HG03575 (cell line): ENCODE measurements at regions not wholly inside any gene's neighbourhood (a gene's known extent, or its start where the extent isn't known, plus 50 kb on each side); places are given as distances from the start of the nearest gene placed in this dataset.
"Not testable (repeated sequence)": the region's sequence is repeated elsewhere in the genome, so short reads cannot be mapped to it uniquely, and the experiment has no call there.

ENCODE experiments used
- ATAC-seq: cut with Tn5 transposase; IDR thresholded peaks from one replicate; pipeline ENCODE4 v1.9.1; 2021; ENCODE audit not compliant: unreplicated experiment, insufficient number of reproducible peaks, low FRiP score; ENCODE audit errors: extremely low read depth

- ATAC-seq: no peak
These were observed 1658.2 kb upstream of the PIK3C3 start for GRCh38 chr18:40296717-40297413.

DNA sequence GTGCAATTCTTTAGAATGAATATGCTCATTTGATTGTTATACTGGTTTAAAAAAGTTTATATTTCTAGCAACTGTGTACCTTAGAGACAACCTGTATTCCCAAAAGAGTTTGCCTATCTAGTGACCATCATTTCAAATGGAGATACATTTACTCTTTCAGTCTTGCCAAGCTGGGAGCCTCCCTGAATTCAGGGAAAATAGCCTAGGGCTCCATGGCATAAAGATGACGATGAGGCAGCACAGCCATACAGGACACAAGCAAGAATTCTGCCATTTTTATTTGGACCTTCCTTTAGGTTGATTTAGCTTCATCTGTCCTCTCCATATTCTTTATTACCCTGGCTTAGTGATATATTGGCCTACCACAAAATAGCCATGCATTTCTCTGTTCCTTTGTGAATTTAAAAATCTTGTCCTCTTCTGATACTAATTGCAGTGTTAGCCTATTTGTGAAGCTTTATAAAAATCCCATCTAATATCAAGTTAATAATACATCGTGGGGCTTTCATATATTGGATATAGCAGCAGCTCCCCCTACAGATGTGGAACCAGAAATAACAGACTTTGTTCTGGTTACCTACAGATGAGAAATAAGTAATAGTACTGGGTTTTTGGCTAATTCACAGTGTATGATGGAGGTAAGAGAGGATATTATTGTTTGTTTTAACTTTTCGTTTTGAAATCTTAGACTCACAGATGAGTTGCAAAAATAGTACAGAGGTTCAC is 1661.9 kb upstream of the PIK3C3 start:
- no peak for ATAC-seq

DNA sequence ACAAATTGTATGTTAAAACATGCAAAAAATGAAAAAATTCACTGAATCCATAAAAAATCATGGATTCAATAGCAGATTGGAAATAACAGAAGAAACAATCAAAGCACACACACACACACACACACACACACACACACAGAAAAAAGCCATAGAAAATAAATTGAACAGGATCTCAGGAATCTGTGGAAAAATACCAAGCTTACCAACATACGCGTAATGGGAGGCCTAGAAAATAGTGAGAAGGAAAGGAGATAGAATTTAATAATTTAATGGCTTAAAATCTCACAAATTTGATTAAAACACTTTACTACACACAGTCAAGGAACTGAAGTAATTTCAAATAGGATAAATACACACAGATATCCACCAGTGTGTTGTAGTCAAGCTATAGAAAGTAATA is 1671.5 kb upstream of the PIK3C3 start:
- ATAC-seq: no peak

DNA sequence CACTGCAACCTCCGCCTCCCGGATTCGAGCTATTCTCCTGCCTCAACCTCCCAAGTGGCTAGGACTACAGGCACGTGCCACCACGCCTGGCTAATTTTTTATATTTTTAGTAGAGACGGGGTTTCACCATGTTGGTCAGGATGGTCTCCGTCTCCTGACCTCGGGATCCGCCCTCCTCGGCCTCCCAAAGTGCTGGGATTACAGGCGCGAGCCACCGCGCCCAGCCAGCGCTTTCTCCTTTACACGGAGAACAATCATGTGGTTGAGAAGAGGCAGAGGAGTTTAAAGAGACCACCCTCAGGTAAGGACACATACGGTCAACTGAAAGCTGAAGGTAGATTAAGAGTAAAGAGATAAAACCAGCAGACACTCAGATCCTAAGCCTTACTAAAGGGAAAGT is 1673.7 kb upstream of the PIK3C3 start:
- ATAC-seq: not testable (repeated sequence)

DNA sequence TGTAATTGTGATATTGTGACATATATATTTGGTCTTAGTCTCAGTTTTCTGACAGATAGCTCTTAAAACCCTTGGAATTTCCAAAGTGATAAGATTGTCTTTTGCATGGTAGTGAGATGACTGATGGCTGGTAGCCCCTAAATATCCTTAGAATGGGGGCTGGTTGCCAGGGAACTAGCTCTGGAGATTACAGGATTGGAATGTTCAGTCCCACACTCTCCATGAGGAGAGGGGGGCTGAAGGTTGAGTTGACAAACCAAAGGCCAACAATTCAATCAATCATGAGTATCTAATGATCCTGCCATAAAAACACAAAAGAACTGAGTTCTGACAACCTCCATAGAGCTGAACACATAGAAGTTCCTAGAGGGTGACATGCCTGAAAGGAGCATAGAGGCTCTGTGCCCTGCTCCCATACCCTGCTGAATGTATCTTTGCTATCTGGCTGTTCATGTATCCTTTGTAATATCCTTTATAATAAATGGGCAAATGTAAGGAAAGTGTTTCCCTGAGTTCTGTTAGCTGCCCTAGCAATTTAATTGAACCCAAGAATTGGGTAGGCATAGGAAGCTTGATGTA is 1680.3 kb upstream of the PIK3C3 start:
- no peak for ATAC-seq

DNA sequence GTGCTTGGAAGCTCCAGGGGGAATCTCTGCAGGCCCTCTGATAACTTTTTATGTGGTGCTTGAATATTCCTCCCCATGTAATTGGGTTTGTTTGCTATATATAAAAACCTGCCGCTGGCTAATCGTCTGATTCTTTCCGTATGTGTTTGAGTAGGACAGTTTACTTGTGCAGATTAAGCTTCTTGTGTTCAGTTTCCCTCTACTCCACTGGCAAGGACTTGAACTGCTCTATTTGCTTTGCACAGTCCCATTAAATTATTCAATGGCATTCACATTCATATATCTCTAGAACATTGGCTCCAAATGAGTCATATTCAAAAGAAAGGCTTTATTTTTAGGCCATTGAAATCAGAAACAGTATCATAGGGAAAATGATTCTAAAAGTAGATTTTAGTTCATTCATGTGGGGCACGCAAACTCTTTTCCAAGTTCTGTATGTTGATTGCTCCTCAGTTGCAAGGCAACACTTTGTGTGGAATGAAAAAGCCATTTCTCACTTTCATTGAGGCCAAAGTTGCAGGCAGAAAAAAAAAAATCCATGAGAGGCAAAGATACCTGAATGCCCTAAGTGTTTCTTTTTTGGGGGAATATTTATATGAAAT is 1682.3 kb upstream of the PIK3C3 start:
- no peak for ATAC-seq

DNA sequence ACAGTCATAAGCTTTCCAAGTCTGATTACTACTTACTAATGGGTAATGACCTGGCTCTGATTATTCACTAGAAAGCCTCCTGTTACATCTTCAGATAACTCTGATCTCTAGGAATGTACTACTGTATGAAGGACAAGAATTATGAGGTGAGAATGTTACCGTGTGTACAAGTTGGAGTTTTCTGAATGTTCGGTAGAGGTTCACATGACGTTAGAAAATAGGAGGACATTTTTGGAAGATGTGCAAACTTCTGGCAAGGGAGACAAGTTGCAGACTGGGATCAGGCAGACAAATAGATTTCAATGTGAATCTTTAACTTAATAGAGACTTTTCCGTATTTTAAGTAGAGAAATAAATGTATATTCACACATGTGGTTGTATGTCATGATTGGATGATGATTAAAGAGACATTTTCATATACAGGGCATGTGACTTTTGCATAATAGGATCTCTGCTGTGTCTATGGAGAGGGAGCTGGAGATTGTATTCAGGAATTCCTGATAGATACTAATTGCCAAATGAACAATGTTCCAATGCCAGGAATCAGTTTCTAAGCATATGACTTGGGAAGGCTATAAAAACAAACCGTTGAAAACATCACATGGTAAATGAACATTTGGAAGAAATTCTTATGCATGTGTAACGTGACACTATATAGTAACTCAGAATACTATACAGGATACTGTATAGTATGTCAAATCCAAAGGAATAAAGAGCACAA is 1695.8 kb upstream of the PIK3C3 start:
- ATAC-seq: no peak

GRCh38 chr18:40258311-40258710 is 1696.7 kb upstream of the PIK3C3 start:
- ATAC-seq: no peak

GRCh38 chr18:40250236-40250635 is 1704.8 kb upstream of the PIK3C3 start:
- ATAC-seq: no peak

DNA sequence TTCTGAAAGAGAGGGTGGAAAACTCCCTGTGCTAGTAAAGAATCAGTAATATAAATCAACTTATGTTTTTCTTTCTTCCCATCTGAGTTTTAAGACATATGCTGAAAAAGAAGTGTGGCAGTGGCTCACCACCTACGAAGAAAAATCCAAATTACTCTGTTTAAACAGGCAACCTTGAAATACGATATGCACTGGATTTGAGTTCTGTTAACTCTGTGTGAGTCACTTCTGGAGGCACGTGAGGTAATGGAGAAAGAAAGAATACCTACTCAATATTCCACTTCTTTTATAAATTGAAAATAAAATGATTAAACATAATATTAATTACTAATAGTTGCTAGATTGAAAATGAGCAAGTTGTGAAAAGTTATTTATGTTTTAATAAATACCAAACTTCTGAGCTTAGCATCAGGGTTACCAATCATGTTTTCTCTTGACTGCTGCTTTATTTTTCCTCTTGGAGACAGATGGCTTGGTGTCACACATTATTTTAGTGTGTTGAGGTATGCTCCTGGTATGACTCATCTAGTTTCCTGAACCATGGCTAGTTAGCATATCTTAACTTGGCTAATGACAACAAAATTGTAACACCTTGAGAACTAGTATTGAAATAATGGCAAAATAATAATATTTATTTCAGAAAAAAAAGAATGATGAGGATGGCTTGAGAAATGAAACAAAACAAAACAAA is 1705.5 kb upstream of the PIK3C3 start:
- ATAC-seq: no peak

GRCh38 chr18:40245612-40246011 is 1709.4 kb upstream of the PIK3C3 start:
- not testable (repeated sequence) for ATAC-seq

- no peak for ATAC-seq
These were observed 1711.4 kb upstream of the PIK3C3 start for GRCh38 chr18:40243607-40244006.

DNA sequence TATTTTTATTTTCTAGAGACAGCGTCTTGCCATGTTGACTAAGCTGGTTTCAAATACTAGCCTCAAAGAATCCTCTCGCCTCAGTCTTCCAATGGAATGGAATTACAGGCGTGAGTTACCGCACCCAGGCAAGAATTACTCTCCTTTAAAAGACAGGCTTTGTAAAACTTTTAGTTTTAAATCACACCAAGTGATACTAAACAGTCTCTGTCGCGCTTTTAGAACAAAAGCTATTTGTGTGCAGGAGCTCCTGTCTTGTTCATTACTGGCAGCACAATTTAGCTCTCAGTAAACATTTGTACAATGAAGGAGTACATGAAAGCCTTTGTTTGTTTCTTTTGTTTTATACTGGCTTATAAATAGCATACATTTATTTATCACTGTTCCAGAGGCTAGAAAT is 1719.2 kb upstream of the PIK3C3 start:
- no peak for ATAC-seq

DNA sequence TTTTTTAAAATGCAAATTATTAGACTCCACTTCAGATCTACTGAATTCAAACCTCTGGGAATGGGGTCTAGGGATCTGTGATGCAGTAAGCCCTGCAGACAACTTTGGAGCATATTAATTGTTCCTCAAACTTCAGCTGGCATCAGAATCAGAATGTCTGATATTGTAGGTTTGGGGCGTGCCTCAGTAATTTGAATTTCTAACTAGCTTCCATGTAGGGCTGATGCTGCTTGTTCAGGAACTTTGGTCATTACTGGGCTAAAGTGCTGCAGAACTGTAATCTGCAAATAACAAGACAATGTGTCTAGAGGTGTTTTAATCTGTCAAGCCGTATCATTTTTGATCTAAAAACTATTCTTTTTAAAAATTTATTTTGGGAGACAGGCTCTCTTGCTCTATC is 1719.7 kb upstream of the PIK3C3 start:
- ATAC-seq: no peak

DNA sequence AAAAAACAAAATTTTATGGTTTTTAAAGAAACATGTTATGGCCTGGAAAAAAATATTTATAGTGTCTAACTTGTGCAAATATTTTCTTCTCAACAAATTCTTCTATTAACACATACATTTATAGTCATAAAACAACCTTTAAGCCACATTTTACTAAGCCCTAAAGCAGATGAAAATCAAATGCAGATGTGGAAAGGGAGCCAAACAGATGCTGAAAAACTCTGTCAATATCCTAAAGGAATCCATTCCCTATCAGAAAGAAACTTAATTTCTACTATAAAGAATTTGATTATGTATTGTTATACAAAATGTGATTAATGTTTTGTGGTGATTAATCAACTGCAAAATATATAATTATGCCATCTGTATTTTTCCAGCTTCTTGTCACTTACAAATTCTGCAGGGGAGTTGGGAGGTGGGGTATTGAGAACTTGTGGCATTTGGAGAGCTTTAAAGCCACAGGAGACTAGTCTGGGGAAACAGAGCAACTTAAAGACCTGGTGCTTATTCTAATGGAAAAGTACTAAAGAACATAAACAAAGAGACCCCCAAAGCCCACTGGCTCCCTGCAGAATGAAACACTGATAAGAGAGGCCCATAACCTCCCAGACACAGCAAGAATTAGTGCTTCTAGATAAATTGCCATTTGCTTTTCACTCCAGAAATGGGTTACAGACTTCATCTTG is 1721.0 kb upstream of the PIK3C3 start:
- ATAC-seq: no peak

DNA sequence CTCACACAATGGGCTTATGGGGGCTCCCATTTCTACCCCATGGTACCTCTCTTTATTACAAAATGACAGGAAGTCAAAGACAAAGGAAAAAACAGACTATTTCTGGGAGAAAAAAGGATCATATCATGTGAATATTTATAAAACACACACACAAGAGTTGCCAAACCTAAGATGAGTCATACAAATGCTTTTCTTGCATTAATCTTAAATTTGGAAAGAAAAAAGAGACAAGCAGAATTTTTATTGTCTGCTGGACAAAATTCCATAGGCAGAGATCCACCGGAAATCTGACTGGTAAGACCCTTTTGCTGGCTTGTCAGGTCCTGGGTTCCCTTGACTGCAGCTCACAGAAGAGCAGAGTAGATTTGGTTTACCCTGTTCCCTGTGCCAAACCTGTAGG is 1732.3 kb upstream of the PIK3C3 start:
- ATAC-seq: no peak

DNA sequence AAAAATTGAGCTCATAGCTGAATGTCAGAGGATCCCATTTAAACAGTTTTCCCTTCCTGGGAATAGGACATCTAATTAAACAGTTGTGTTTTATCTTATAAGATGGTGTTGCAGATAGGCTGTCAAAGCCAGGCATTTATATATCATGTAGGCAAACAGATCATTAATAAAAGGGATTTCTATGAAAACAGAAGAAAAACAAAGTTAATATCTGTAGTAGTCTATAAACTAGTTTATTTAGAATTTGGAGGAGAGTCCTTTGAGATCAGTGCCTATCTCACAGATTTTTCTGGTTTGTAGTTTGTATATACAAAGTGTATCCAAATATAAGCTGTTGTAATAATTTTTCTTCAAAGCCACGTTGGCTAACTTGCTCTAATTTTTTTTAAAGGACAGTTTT is 1738.2 kb upstream of the PIK3C3 start:
- no peak for ATAC-seq

DNA sequence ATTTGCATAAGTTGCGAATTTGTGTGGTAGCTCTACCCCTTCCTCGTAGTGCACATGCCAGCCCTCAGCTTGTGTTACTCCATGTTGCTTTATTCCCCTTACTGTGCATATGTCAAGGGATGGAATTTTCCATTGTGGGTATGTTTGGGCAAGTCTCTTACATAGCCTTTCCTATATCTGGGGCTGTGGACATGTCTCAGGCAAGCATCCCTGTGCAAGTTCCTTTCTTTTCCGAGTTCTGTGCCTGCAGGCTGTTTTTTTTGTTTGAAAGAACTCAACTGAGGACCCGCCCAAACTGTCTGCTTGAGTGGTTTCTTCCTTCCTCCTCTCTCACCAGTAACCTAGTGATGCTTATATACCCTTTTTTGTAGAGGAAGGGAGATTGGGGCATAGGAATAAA is 1739.1 kb upstream of the PIK3C3 start:
- no peak for ATAC-seq
